ENCODE measurements at regions not wholly inside any gene's neighbourhood (a gene's known extent, or its start where the extent isn't known, plus 50 kb on each side); places are given as distances from the start of the nearest gene placed in this dataset.

- ChIA-PET POLR2A (no interaction called here), CTCF (no interaction called here), RAD21 (ENCODE audit: unreplicated experiment) (no interaction called here), SMC1A (ENCODE audit: uncharacterized antibody, unreplicated experiment) (no interaction called here)
- no peaks in the 10 kb centered on the region for H3K9me3 ChIP-seq (replicated peaks; ENCODE audit: control insufficient read depth, insufficient read depth, low read length)
- DNase-seq (ENCODE audit: low read depth, low spot score) (no peak), ATAC-seq (no peak), FAIRE-seq (no peak)
- no peaks in the 10 kb centered on the region for H3K36me3 ChIP-seq (ENCODE audit: control insufficient read depth in 2 of 2, insufficient read depth in 2 of 2, low read length in 1 of 2)
- H3K27ac ChIP-seq (ENCODE audit: control insufficient read depth, insufficient read depth) = no peak overlapping the region
- in situ Hi-C loops (cut with MboI) (no loop called here), intact Hi-C loops (cut with micrococcal nuclease; ENCODE audit: unreplicated experiment) (no loop called here)
- no TSS peak for BruUV-seq (replicated peaks)
- TF ChIP-seq ZNF24 (IDR thresholded peaks at IDR 0.05) = no peak
- no peak for TF ChIP-seq PAX5 (IDR thresholded peaks at IDR 0.05; ENCODE audit: borderline replicate concordance, low read depth, low read length)
- TF ChIP-seq SREBF2 (IDR thresholded peaks at IDR 0.05; ENCODE audit: low read length) = no peak
- TF ChIP-seq ZBED1 (IDR thresholded peaks at IDR 0.05; ENCODE audit: borderline replicate concordance) = no peak
- TF ChIP-seq CHD4 (IDR thresholded peaks at IDR 0.05) = no peak
- no peak for TF ChIP-seq SKIL (IDR thresholded peaks at IDR 0.05; ENCODE audit: low read depth, poor library complexity, severe bottlenecking)
- no peaks in the 10 kb centered on the region for H4K20me1 ChIP-seq (ENCODE audit: control insufficient read depth, insufficient read depth)
- no peak overlapping the region for H3K9ac ChIP-seq (ENCODE audit: control insufficient read depth, insufficient read depth, low read length)
- no peak overlapping the region for H2AFZ ChIP-seq (ENCODE audit: control insufficient read depth, low read depth, low read length)
- WGBS (ENCODE audit: insufficient coverage, insufficient replicate concordance, low lambda C conversion rate, missing lambda C conversion rate) = 42% methylated on average over 2 of the region's 2 CpGs
- no peak overlapping the region for H3K4me2 ChIP-seq (ENCODE audit: control insufficient read depth, insufficient read depth)
- no peaks in the 10 kb centered on the region; a peak in 1 of 4 replicates for H3K27me3 ChIP-seq (replicated peaks in 1 of 2; ENCODE audit: control insufficient read depth in 2 of 2, insufficient read depth in 2 of 2, low read length in 1 of 2)
- H3K4me3 ChIP-seq = no peak overlapping the region
- H3K79me2 ChIP-seq (ENCODE audit: control insufficient read depth, insufficient read depth, low read length) = no peaks in the 10 kb centered on the region
- no peaks in the 10 kb centered on the region for H3K4me1 ChIP-seq (ENCODE audit: control insufficient read depth, insufficient read depth, low read length)
Observed at GRCh38 chr1:244165701-244166100, 114.6 kb downstream of the ZBTB18 start.

GRCh38 chr1:244171241-244171985 lies 120.3 kb downstream of the ZBTB18 start:
- H3K79me2 ChIP-seq (ENCODE audit: control insufficient read depth, insufficient read depth, low read length) = no peaks in the 10 kb centered on the region
- H2AFZ ChIP-seq (ENCODE audit: control insufficient read depth, low read depth, low read length) = no peak overlapping the region
- H3K36me3 ChIP-seq (ENCODE audit: control insufficient read depth in 2 of 2, insufficient read depth in 2 of 2, low read length in 1 of 2) = no peaks in the 10 kb centered on the region
- no peaks in the 10 kb centered on the region for H3K9me3 ChIP-seq (replicated peaks; ENCODE audit: control insufficient read depth, insufficient read depth, low read length)
- ChIA-PET CTCF (no interaction called here), SMC1A (ENCODE audit: uncharacterized antibody, unreplicated experiment) (no interaction called here), RAD21 (ENCODE audit: unreplicated experiment) (no interaction called here), POLR2A (no interaction called here)
- in situ Hi-C loops (cut with MboI) = no loop called here
- no peak overlapping the region for H3K9ac ChIP-seq (ENCODE audit: control insufficient read depth, insufficient read depth, low read length)
- no peaks in the 10 kb centered on the region for H4K20me1 ChIP-seq (ENCODE audit: control insufficient read depth, insufficient read depth)
- ATAC-seq (no peak), FAIRE-seq (no peak), DNase-seq (ENCODE audit: low read depth, low spot score) (no peak)
- H3K4me2 ChIP-seq (ENCODE audit: control insufficient read depth, insufficient read depth) = no peak overlapping the region
- 30% methylated on average over 7 of the region's 7 CpGs for WGBS (ENCODE audit: insufficient coverage, insufficient replicate concordance, low lambda C conversion rate, missing lambda C conversion rate)
- no peak overlapping the region for H3K4me3 ChIP-seq
- no peaks in the 10 kb centered on the region for H3K4me1 ChIP-seq (ENCODE audit: control insufficient read depth, insufficient read depth, low read length)
- no TSS peak for BruUV-seq (replicated peaks)
- intact Hi-C loops (cut with micrococcal nuclease; ENCODE audit: unreplicated experiment) = no loop called here
- no peak overlapping the region for H3K27ac ChIP-seq (ENCODE audit: control insufficient read depth, insufficient read depth)
- H3K27me3 ChIP-seq (replicated peaks in 1 of 2; ENCODE audit: control insufficient read depth in 2 of 2, insufficient read depth in 2 of 2, low read length in 1 of 2) = no peaks in the 10 kb centered on the region; a peak in 1 of 4 replicates
- TF ChIP-seq RAD51 (IDR thresholded peaks at IDR 0.05) = no peak
- TF ChIP-seq ELK1 (IDR thresholded peaks at IDR 0.05; ENCODE audit: low read depth, low read length) = no peak
- TF ChIP-seq CUX1 (IDR thresholded peaks at IDR 0.05; ENCODE audit: insufficient replicate concordance, low read depth, low read length) = no peak
- TF ChIP-seq MXI1 (IDR thresholded peaks at IDR 0.05; ENCODE audit: low read depth, low read length) = no peak
